M059J (cell line): ENCODE measurements at regions not wholly inside any gene's neighbourhood (a gene's known extent, or its start where the extent isn't known, plus 50 kb on each side); places are given as distances from the start of the nearest gene placed in this dataset.

Experiments
- DNase-seq: peaks from one replicate; pipeline ENCODE4 v3.0.0-alpha.2; 2012; ENCODE audit warnings: low read depth

DNA sequence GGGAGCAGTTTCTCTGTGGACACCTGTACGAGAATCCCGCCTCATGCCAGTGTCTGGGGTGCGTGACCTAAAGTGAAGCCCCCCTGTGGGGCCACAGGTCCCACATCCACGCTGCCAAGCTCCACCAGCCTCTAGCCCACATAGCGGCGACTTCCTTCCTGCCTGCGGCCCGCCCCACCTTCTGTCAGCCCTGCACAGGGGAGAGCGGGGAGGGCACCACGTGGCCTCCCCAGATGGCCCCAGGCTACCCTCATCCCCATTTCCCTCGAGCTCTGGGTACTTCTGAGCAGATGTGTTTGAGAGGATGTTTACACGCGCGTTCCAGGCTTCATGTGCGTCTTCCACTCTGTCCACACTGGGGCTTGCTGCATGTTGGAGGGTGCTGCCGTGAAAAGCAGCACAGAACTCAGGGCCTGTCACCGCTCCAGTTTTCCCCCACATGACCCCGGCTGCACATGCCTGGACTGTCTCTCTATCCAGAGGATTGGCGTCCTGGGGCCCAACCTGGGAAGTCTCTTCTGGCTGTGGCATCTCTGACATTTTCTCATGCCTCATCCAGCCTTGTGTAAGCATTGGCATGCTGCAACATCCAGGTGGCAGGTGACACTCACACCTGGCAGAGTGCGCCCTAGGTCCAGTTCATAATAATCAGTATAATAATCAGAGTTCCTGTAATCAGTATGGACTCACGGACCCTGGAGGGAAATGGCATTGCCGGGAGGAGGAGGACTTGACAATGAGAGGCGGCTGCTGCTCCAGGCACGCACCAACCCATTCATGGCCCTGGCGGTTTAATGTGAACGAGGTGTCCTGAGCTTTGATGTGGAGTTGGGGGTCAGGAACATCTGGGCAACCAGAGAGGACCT is 146.3 kb upstream of the TWIST2 start:
- DNase-seq = no peak

DNA sequence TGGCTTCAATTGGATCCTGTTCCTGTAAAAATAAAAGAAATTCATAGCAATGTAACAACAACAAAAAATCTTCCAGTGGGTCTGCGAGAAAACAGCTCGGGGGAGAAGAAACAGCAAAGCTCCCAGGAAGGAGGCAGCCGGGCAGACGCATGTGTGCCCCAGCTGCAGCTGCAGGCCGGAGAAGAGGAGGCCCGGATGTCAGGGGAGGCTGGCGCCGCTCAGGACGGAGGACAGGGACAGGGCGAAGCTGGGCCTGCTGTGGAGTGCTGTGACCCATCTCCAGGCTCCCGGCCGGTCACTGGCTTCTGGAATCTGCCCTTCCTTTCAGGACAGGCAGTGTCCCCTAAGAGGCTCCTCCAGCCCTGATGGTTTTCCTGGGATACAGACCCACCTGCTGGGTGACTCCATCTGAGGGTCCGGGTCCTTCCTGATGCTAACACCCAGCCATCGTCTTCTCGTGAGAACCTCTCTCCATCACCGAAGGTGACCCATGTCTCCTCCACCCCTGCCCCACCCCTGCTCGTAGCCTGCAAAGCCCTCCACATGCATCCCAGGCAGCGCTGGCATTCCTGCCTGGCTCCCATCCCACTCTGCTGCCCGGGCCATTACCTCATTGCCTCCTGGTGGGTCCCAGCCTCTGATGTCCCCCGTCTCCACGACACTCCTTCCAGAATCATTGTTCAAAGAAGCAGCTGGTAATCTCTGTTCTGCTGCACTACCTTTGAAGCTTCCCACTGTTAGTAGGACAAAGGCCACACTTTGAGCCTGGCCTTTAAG is 145.4 kb upstream of the TWIST2 start:
- no peak for DNase-seq

DNA sequence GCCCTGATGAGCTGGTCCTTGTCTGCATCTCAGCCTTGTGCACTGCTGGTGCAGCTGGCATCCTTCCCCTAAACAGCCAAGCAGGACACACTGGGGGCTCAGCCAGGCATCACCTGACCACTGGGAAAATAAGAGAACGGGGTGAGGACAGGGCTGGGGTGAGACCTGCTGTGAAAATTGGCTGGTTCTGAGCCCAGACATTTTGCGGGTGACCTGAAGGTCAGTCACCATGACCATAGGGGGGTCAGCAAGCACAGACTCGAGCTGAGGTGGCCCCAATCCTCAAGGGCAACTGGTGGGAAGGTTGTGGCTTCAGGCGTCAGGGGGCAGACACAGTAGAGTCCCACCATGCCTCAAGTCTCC is 144.9 kb upstream of the TWIST2 start:
- DNase-seq = no peak

DNA sequence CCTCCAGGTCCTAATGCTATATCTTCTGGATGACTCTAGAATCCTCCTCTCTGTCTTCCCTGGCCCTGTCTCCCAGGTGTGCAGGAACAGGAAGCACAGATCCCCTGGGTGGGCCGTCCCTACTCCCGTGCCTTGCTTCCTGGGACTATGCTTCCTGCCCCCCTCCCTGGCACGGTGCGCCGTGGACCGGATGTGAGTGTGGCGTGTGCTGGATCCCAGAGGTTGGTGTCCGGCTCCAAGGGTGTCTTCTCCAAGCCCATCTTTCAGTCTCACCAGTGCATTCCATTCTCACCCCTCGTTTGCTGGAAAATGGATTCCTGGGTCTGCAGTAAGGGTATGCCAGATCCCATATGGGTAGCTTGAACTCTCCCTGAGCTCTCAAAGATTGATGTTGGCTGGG is 144.4 kb upstream of the TWIST2 start:
- no peak for DNase-seq

DNA sequence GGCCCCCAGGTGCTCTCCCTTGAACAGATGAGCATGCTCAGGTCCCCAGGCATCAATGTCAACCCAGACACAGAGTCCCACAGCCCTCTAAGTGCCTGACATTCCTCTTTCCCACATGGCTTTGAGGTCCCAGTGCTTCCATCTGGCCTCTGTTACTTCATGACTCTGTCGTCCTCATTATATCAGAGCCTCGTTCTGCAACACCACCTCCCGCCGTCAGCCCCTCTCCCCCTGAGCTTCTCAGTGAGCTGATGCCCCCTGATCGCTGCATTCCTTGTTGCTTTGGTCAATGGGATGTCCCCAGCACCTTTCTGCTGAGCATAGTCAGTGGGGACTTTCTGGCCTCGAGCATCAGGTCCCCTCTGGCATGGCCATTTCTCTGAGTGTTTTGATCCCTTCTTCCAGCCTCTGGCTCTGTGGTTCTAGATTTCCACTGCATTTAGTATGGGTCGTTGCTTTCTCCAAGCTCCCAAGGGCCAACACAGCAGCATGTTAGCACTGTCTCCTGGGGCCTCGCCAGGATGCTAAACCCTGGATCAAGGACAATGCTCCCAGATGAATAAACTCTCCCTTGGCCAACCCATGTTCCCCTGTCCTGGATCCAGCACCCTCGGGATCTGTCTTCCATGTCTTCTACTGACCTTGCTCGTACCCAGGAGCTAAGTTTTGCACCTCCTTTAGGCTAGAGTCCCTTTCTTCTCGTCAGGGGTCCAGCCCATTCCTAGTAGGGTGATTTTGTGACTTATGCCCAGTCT is 143.2 kb upstream of the TWIST2 start:
- no peak for DNase-seq

DNA sequence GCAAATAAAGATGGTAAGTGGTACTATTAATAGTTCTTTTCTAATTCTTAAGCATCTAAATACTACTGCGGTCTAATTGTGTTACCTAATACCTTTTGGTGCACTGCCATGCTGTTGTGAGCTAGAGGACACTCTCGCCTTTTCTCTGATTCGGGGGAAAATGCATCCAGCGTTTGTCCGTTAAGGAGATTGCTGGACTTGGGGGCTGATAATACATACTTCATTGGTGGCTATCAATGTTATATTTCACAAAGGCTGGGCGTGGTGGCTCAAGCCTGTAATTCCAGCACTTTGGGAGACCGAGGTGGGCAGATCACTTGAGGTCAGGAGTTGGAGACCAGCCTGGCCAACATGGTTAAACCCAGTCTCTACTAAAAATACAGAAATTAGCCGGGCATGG is 141.7 kb upstream of the TWIST2 start:
- no peak for DNase-seq

DNA sequence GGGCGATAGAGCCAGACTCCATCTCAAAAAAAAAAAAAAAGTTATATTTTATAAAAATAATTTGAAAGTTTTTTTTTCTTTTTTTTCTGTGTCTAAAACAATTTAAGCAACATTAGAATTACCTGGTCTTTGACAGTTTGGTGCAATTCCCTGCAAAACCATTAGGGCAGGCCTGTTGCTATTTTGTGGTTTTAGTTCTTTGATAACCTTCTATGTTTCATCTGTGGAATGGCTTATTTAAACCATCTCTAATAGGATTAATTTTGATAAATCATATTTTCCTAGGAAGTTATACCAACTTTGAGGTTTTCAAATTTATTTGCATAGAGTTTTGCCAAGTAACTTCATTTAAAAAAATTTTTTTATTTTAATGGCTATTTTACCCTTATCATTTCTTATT is 141.2 kb upstream of the TWIST2 start:
- no peak for DNase-seq

DNA sequence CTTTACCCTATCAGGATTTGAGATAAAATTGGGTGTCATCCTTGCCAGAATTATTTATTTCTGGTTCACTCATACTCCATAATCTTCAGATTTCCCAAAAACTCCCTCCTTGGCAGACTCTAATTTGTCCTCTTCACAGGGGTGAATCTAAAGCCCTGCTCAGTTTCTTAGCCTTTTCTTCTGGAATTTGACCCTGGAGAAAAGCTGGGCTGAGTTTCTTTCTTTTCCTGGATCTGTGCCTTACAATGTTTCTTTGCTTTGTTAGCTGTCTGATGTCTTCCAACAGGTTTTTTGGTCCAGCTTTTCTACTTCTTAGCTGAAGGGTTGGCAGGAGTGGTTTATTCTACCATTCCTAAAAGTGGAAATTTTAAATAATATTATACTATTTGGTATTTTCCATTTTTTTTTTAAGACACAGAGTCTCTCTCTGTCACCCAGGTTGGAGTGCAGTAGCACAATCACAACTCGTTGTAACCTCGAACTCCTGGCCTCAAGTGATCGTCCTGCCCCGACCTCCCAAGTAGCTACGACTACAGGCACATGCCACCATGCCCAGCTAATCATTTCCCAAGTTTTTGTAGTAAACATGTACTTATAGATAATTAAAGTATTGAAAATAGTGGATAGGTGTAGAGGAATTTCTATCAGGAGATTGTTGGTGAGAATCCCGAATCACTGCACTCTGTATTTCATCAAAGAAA is 138.4 kb upstream of the TWIST2 start:
- no peak for DNase-seq

DNA sequence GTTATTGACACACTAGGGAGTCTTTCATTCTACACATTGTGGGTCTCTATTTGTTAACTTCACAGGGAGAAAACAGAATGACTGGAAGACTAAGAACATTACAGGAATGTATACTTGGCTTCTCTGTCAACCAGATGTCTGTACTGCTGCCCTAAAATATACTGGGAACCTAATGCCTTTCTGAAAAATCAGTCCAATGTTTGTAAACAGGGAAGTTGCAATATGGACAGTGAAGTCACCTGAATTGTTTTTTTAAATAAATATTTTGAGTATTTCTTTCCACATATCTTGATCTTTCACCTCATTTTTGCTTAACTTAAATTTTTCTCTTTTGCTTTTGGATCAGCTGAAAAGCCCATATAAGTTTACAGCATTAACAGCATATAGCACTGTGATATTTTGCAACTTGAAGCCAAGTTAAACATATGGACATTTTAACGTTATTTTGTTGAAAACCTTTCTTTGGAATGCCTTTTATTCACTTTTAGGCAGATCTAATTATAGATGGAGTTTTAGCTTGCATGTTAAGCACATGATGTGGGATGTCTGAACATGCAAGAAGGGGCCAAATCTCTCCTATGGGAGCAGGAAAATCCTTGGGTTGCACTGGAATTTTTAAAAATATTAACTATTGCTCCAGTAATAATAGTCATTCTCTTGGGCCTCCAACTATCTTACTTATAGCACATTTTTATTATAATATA is 137.7 kb upstream of the TWIST2 start:
- DNase-seq = no peak

DNA sequence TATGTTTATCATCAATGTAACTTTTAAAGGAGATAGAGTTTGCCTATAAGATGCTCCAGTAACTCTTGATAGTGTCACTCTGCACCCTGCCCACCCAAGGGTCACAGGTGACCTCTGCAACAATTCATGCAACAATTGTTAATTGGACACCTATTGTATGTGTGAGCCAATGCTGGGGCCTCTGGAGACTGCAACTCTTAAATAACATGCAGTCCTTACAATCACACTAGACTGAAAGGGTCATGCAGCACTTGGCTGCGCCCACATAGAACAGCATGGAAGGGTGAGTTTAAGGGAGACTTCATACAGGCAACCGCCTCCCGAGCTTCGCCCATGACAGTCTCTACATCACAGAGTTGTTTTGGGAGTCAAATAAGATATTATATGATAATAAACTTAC is 137.1 kb upstream of the TWIST2 start:
- DNase-seq = no peak

DNA sequence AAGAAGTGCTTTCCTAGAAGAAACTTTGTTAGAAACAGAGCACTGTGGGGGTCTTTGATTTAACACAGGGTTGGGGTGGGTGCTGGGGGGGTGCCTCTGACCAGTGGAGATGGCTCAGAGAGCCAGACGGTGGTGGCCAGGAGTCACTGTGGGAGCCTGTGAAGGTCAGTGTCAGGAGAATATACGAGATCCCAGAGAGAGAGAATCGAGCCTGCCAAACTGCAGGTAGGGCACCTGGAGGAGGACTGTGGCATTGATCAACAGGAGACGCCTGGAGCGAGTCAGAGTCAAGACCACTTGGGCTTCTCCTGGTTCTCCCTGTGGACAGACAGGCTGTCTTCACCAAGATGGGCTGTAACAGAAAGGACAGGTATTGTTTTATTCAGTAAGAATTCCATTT is 136.5 kb upstream of the TWIST2 start:
- no peak for DNase-seq

DNA sequence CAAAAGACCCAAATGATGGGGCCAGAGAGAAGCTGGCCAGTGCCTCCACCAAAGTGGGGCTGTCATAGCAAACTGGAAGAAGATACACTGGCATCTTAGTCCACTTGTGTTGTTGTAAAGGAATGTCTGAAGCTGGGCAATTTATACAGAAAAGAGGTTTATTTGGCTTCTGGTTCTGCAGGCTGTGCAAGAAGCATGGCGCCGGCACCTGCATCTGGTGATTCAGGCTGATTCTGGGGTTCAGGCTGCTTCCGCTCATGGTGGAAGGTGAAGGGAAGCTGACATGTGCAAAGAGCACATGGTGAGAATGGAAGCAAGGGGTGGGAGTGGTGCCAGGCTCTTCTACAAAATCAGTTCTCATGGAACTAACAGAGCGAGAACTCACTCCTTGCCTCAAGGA is 135.9 kb upstream of the TWIST2 start:
- DNase-seq = no peak

DNA sequence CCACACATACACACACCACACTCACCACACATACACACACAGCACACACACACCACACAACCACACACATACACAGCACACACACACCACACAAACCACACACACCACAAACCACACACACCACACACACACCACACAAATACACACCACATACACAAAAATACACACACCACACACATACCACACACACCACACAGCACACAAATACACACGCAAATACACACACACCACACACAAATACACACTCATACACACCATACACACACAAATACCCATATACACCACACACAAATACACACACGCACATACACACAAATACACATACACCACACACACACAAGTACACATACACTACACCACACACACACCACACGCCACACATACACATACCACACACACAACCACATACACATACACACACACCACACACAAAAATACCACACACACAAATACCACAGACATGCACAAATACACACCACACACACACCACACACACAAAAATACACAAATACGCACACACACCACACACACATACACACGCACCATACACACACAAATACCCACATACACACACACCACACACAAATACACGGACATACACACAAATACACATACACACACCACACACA is 134.6 kb upstream of the TWIST2 start:
- DNase-seq = no peak

DNA sequence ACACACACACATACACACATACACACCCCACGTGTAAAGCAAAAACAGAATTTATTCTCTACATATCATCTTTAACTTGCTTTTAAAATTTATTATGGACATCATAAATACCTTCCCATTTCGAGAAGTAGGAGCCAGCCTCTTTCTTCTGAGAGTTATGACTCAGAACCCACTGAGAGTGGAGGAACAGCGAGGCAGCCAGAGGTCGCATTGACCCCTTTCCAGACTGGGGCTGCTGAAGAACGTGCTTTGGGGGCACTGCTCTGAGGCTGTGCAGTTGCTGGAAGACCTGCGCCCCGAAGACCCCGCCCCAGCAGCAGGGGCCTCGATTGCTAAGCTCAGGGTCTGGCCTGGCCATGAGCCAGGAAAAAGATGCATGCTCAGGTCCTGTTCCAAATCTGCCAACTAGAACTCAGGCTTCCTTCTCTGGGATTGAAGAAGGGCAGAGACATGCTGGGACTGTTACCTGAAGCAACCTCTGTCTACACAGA is 133.8 kb upstream of the TWIST2 start:
- no peak for DNase-seq

DNA sequence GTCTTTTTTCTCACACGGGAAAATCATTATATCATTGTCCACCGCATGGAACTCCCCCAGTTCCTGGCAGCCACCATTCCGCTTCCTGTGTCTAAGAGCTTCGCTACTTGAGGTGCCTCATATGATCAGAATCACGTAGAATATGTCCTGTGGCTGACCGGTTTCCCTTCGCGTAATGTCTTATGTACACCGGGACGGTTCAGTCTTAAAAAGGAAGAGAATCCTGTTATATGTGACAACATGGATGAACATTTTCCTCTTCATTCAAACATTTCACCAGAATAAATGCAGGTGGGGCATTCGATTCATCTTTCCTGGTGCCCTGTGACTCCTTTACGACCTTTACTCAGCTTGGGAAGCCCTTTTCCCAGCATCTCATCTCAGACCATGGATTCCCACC is 131.7 kb upstream of the TWIST2 start:
- no peak for DNase-seq

DNA sequence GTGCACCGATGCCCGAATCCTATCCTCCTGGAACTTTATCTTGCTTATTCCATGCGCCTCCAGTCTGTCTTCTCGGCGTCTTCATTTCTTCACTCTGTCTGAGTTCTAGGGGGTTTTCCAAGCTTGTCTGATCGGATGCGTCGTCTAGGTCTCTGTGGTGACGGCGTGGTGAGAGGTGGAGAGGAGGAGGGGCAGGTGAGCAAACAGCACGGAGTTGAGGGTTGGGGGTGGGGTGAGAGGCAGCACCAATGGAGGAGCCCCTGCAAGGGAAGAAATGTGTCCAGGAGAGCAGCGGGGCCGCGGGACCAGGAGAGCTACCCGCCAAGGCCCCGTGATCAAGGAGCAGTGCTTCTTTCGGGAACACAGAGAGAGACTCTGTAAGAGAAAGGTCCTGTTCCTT is 131.3 kb upstream of the TWIST2 start:
- no peak for DNase-seq

DNA sequence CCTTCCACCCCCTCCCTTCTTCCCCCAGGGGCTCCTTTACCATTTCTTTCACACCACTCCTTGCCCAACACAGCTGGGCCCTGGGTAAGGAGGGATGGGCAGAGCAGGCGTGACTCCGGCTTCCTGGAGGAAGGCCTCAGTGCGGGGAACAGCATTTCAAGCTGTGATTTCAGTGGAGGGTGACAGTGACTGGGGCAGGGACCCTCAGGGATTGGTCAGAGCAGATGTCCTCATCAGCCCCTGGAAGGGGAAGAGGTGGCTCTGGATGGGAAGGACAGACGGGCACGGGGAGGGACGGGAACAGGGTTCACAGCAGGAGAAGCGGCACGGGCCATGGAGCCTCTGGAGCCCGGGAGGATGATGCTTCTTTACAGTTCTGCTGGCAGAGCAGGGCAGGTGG is 130.8 kb upstream of the TWIST2 start:
- no peak for DNase-seq

DNA sequence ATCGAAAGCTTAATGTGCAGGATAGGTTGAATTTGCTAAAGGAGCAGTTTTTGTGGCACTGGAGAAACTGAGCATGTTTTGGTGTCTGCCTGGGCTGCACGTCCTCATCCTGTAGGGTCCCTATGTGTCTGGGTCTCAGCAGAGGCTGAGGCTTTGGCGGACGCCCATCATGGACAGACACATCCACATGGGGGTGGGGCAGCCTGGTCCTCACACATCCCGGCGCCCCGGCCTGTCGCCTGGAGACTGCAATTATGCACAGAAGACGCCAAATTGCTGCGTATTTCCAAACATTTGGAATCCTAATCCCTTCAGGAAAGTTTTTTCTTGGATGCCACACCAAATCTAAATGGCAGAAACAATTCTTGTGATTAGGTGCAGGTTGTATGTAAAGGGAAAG is 128.2 kb upstream of the TWIST2 start:
- no peak for DNase-seq

DNA sequence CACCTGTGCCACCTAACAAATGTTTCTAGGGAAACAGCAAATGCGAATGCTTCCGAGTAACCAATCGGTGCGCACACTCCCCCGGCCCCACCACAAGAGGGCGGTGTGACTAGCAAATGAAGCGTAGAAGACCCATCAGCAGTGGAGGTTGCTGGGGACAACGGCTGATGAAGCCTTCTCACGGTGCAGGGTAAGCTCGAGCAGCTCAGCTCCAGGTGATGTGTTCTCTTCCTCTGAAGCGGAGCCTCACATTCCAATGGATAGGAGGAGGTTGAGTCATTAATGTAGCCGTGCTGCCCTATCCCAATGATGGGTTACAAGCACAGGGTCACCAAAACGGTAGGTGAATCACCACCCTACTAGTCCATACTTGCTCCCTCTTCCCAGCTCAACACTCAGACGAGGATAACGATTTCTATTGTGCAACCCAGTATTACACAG is 127.6 kb upstream of the TWIST2 start:
- DNase-seq = peak; percentile 13

DNA sequence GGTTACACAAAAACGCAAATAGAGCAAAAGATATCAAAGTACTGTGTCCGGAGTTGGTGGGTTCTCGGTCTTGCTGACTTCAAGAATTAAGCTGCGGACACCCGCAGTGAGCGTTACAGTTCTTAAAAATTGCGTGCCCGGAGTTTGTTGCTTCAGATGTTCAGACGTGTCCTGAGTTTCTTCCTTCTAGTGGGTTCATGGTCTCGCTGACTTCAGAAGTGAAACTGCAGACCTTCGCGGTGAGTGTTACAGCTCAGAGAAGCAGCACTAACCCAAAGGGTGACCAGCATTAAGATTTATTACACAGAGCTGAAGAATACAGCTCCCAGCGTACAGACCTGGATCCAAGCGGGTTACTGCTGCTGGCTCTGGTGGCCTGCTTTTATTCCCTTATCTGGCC is 125.7 kb upstream of the TWIST2 start:
- no peak for DNase-seq

DNA sequence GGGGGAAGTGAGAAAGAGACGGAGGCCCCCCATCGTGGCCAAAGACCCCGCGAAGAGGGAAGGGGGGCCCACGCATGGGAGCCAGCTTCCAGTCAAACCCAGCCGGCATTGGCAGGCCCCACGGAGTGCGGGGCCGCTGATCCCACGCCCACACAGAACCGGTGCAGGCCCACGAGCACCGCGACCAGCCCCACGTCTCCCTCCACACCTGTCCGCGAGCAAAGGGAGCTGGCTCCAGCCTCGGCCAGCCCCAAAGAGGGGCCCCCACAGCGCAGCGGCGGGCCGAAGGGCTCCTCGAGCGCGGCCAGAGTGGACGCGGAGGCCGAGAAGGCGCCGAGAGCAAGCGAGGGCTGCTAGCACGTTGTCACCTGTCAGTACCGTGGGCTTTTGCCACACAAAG is 125.0 kb upstream of the TWIST2 start:
- no peak for DNase-seq
